ENCODE measurements at regions not wholly inside any gene's neighbourhood (a gene's known extent, or its start where the extent isn't known, plus 50 kb on each side); places are given as distances from the start of the nearest gene placed in this dataset.

DNA sequence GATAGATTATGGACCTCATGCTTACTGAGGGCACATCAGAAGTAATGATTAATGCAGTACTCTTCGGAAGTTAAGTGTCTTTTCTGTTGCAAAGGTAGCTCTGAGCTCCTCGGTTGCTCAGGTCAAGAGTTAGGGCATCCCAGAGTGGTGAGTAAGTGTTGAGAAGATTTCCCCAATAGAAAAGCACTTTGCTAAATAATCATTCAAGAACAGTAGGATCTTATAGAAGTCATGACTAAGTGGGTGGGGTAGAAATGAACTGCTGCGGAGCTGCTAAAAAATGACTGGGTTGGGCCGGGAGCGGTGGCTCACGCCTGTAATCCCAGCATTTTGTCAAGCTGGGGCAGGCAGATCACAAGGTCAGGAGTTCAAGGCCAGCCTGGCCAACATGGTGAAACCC lies 648.6 kb upstream of the CAMK1G start:
- intact Hi-C loops (cut with DNase I): no loop called here
- WGBS, 2 donors: 89 to 92% methylated on average over 6 of the region's 6 CpGs
- TF ChIP-seq, protein P1, sequence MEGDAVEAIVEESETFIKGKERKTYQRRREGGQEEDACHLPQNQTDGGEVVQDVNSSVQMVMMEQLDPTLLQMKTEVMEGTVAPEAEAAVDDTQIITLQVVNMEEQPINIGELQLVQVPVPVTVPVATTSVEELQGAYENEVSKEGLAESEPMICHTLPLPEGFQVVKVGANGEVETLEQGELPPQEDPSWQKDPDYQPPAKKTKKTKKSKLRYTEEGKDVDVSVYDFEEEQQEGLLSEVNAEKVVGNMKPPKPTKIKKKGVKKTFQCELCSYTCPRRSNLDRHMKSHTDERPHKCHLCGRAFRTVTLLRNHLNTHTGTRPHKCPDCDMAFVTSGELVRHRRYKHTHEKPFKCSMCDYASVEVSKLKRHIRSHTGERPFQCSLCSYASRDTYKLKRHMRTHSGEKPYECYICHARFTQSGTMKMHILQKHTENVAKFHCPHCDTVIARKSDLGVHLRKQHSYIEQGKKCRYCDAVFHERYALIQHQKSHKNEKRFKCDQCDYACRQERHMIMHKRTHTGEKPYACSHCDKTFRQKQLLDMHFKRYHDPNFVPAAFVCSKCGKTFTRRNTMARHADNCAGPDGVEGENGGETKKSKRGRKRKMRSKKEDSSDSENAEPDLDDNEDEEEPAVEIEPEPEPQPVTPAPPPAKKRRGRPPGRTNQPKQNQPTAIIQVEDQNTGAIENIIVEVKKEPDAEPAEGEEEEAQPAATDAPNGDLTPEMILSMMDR (IDR thresholded peaks at IDR 0.05): no peak
- Histone ChIP-seq H3K36me3 (no peaks in the 10 kb centered on the region), H3K27me3 (no peaks in the 10 kb centered on the region), H3K4me3 (no peak overlapping the region), H3K27ac (no peak overlapping the region), H3K4me1 (no peaks in the 10 kb centered on the region), H3K9me3 (no peaks in the 10 kb centered on the region)
- FAIRE-seq: no peak
- ATAC-seq: no peak
- no peak for DNase-seq

DNA sequence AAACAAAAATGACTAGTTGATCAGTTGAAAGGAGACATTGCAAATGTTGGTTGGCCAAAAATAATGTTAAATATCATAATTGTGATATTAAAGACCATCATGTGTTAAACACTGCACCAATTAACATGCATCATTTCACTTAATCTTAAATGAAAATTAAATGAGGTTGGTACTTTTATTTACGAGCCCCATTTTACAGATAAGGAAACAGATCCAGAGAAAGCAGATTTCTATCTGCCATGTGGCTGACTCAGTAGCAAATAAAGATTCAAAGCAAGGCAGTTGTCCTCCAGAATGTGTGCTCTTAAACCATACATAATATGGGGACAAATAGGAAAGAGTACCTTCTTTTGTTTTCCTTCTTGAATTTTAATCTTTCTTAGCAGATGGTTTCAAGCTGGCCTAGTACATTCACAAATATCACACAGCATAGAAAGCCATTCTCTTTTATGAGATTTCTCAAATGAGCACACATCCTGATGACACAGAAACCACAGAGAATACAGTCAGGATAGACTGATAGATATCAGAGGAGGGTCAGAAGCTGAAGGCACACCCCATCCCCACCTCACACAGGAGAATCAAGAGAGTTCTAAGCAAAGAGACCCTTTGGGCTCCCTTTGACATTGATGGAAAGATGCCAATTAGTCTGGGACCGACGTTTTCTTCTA lies 647.9 kb upstream of the CAMK1G start:
- Histone ChIP-seq H3K36me3 (no peaks in the 10 kb centered on the region), H3K27ac (no peak overlapping the region), H3K4me3 (no peak overlapping the region), H3K27me3 (no peaks in the 10 kb centered on the region), H3K4me1 (no peaks in the 10 kb centered on the region), H3K9me3 (no peaks in the 10 kb centered on the region)
- FAIRE-seq (no peak), DNase-seq (no peak), ATAC-seq (no peak)
- TF ChIP-seq, protein P1 (IDR thresholded peaks at IDR 0.05): no peak
- intact Hi-C loops (cut with DNase I): no loop called here
- 45 to 52% methylated on average over 3 of the region's 3 CpGs for WGBS, 2 donors

DNA sequence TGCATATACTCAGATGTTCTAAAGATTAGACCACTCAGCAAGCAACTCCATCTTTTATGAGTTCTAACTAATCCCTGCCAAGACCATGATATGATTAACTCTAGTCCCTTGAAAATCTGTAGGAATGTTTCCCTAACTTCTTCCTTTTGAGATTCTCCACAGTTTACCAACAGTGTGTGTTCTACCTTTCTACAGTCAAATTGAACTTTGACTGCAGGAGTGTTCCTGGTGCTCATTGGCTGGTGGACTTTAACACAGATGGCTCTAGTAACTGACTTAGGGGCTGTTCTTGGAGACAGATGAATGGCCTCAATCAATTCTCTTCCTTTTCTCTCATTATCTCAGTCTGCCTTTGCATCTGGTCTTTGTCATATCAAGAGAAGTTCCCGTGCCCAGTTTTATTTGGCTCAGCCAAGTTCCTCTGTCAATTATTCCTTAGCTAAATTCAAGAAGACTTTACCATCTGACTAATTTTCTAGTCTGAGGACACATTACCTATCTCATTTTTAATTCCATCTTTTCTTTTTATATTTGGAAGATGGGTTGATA lies 643.9 kb upstream of the CAMK1G start:
- no peaks in the 10 kb centered on the region for H3K27me3 ChIP-seq
- H3K4me1 ChIP-seq: no peaks in the 10 kb centered on the region
- 32 to 38% methylated on average over 1 of the region's 1 CpG for WGBS, 2 donors
- no peaks in the 10 kb centered on the region for H3K36me3 ChIP-seq
- intact Hi-C loops (cut with DNase I): no loop called here
- TF ChIP-seq, protein P1 (IDR thresholded peaks at IDR 0.05): no peak
- H3K27ac ChIP-seq: no peak overlapping the region
- no peak for ATAC-seq
- H3K4me3 ChIP-seq: no peak overlapping the region
- no peak for FAIRE-seq
- no peaks in the 10 kb centered on the region for H3K9me3 ChIP-seq
- DNase-seq: no peak

DNA sequence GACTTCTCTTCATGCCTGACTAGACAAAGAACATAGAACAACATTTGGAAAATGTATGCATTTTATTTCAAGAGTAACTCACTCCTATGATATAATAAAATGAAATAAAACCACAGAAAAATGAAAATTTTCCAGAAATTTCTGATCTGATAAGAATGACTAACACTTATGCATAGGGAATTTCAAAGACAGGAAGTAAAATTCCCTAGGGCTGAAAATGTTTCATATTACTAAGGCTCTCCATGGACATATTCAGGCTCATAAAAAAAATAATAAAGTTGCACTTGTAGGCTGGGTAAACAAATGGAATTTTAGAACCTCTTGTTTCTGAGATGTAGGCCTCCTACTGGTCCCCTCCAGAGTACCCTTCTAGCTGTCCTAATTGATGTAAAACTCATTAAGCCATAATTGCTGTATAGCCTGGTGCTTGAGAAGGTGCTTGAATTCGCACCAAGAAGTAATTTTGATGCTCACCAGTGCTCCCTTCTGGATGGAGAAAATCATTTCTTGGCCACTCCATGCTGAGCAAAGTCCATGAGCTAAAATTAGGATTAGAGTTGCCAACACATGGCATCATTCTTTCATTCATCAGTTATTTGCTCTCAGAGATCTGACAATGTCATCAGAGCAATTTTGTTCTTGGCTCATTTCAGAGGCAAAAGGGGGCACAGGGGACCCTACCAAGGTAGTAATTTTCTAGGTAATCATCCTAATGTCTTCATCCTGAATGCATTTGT lies 641.0 kb upstream of the CAMK1G start:
- no peak for ATAC-seq

More for the DNA sequence above, 641.0 kb upstream of the CAMK1G start:
- Histone ChIP-seq H3K27ac (no peak overlapping the region), H3K36me3 (no peaks in the 10 kb centered on the region), H3K27me3 (no peaks in the 10 kb centered on the region), H3K4me3 (no peak overlapping the region), H3K4me1 (no peaks in the 10 kb centered on the region), H3K9me3 (no peaks in the 10 kb centered on the region)
- intact Hi-C loops (cut with DNase I): no loop called here
- FAIRE-seq: no peak
- TF ChIP-seq, protein P1 (IDR thresholded peaks at IDR 0.05): no peak
- no peak for DNase-seq
- 88 to 97% methylated on average over 1 of the region's 1 CpG for WGBS, 2 donors
